Astrocyte (in vitro differentiated cells and primary cell): ENCODE measurements at regions not wholly inside any gene's neighbourhood (a gene's known extent, or its start where the extent isn't known, plus 50 kb on each side); places are given as distances from the start of the nearest gene placed in this dataset.

Source experiments
- EZH2 ChIP-seq: IDR thresholded peaks from 2 replicates; pipeline ENCODE4 v1.6.1; 2012; ENCODE audit warnings: mild to moderate bottlenecking, low read length, inconsistent platforms; ENCODE audit not compliant: insufficient read depth
- TF ChIP-seq, protein P1 (sequence below): IDR thresholded peaks from 2 replicates; pipeline ENCODE4 v1.5.1; 2011; ENCODE audit warnings: low read depth, mild to moderate bottlenecking, inconsistent platforms, low read length, moderate library complexity; ENCODE audit not compliant: insufficient read depth

GRCh38 chr15:70504988-70505387, 258.4 kb downstream of the UACA start:
- TF ChIP-seq, protein P1, sequence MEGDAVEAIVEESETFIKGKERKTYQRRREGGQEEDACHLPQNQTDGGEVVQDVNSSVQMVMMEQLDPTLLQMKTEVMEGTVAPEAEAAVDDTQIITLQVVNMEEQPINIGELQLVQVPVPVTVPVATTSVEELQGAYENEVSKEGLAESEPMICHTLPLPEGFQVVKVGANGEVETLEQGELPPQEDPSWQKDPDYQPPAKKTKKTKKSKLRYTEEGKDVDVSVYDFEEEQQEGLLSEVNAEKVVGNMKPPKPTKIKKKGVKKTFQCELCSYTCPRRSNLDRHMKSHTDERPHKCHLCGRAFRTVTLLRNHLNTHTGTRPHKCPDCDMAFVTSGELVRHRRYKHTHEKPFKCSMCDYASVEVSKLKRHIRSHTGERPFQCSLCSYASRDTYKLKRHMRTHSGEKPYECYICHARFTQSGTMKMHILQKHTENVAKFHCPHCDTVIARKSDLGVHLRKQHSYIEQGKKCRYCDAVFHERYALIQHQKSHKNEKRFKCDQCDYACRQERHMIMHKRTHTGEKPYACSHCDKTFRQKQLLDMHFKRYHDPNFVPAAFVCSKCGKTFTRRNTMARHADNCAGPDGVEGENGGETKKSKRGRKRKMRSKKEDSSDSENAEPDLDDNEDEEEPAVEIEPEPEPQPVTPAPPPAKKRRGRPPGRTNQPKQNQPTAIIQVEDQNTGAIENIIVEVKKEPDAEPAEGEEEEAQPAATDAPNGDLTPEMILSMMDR = no peak
- no peak for TF ChIP-seq EZH2
